ENCODE measurements at regions not wholly inside any gene's neighbourhood (a gene's known extent, or its start where the extent isn't known, plus 50 kb on each side); places are given as distances from the start of the nearest gene placed in this dataset.

- no peak overlapping the region for H3K9ac ChIP-seq (ENCODE audit: control insufficient read depth, extremely low read depth, insufficient read depth, low read length)
- no peak overlapping the region for H3K27ac ChIP-seq (ENCODE audit: control insufficient read depth, insufficient read depth, low read length)
- no peaks in the 10 kb centered on the region for H3K9me1 ChIP-seq (ENCODE audit: control insufficient read depth, extremely low read depth, insufficient read depth, low read length)
- no peak for TF ChIP-seq EZH2 (IDR thresholded peaks at IDR 0.05; ENCODE audit: low read length)
- TF ChIP-seq CTCF (optimal IDR thresholded peaks at IDR 0.05 in 1 of 3, IDR thresholded peaks at IDR 0.05 in 1 of 3, conservative IDR thresholded peaks at IDR 0.05 in 1 of 3; ENCODE audit: extremely low read depth in 1 of 3, insufficient read depth in 2 of 3, low read length in 3 of 3), result no peak
- no peaks in the 10 kb centered on the region for H3K4me1 ChIP-seq (ENCODE audit: control insufficient read depth, extremely low read depth, insufficient read depth, low read length)
- DNase-seq (ENCODE audit: low read depth, low spot score), result no peak
- dilution Hi-C loops (cut with MboI; ENCODE audit: extremely low pct_ligation_motif_present, low sequenced_read_pairs), result no loop called here
- H2AFZ ChIP-seq (ENCODE audit: control insufficient read depth, low read length), result no peak overlapping the region
- H3K9me3 ChIP-seq (ENCODE audit: control insufficient read depth, low read depth, low read length), result no peaks in the 10 kb centered on the region
- H3K79me2 ChIP-seq (ENCODE audit: control insufficient read depth, insufficient read depth, low read length), result no peaks in the 10 kb centered on the region
- H3K4me2 ChIP-seq (ENCODE audit: control insufficient read depth, extremely low read depth, insufficient read depth, low read depth, low read length), result no peak overlapping the region
- no peaks in the 10 kb centered on the region for H3K36me3 ChIP-seq (ENCODE audit: control insufficient read depth in 2 of 2, extremely low read depth in 1 of 2, insufficient read depth in 2 of 2, low read length in 2 of 2)
- no peak for FAIRE-seq
- H3K27me3 ChIP-seq (ENCODE audit: control insufficient read depth, extremely low read depth, insufficient read depth, low read length), result no peaks in the 10 kb centered on the region
- no peak overlapping the region for H3K4me3 ChIP-seq (ENCODE audit: control insufficient read depth in 2 of 3, extremely low read depth in 1 of 3, insufficient read depth in 2 of 3, low read depth in 1 of 3, low read length in 3 of 3)
- H4K20me1 ChIP-seq (ENCODE audit: control insufficient read depth, extremely low read depth, insufficient read depth, low read length), result no peaks in the 10 kb centered on the region
These were observed 284.9 kb downstream of the PAX3 start for GRCh38 chr2:222013889-222014288.

- Histone ChIP-seq H3K4me3 (ENCODE audit: control insufficient read depth in 2 of 3, extremely low read depth in 1 of 3, insufficient read depth in 2 of 3, low read depth in 1 of 3, low read length in 3 of 3) (no peak overlapping the region), H2AFZ (ENCODE audit: control insufficient read depth, low read length) (no peak overlapping the region), H3K79me2 (ENCODE audit: control insufficient read depth, insufficient read depth, low read length) (no peaks in the 10 kb centered on the region), H3K27me3 (ENCODE audit: control insufficient read depth, extremely low read depth, insufficient read depth, low read length) (no peaks in the 10 kb centered on the region), H3K9me3 (ENCODE audit: control insufficient read depth, low read depth, low read length) (no peaks in the 10 kb centered on the region), H3K36me3 (ENCODE audit: control insufficient read depth in 2 of 2, extremely low read depth in 1 of 2, insufficient read depth in 2 of 2, low read length in 2 of 2) (no peaks in the 10 kb centered on the region), H3K4me1 (ENCODE audit: control insufficient read depth, extremely low read depth, insufficient read depth, low read length) (peaks cover 14% of the 10 kb centered on the region), H3K9me1 (ENCODE audit: control insufficient read depth, extremely low read depth, insufficient read depth, low read length) (no peaks in the 10 kb centered on the region), H4K20me1 (ENCODE audit: control insufficient read depth, extremely low read depth, insufficient read depth, low read length) (no peaks in the 10 kb centered on the region), H3K4me2 (ENCODE audit: control insufficient read depth, extremely low read depth, insufficient read depth, low read depth, low read length) (no peak overlapping the region), H3K27ac (ENCODE audit: control insufficient read depth, insufficient read depth, low read length) (no peak overlapping the region), H3K9ac (ENCODE audit: control insufficient read depth, extremely low read depth, insufficient read depth, low read length) (no peak overlapping the region)
- TF ChIP-seq EZH2 (IDR thresholded peaks at IDR 0.05; ENCODE audit: low read length), result no peak
- TF ChIP-seq CTCF (optimal IDR thresholded peaks at IDR 0.05 in 1 of 3, IDR thresholded peaks at IDR 0.05 in 1 of 3, conservative IDR thresholded peaks at IDR 0.05 in 1 of 3; ENCODE audit: extremely low read depth in 1 of 3, insufficient read depth in 2 of 3, low read length in 3 of 3), result no peak
- DNase-seq (ENCODE audit: low read depth, low spot score) (peak; percentile 36), FAIRE-seq (peak; percentile 78)
- dilution Hi-C loops (cut with MboI; ENCODE audit: extremely low pct_ligation_motif_present, low sequenced_read_pairs), result no loop called here
These were observed 298.5 kb downstream of the PAX3 start for GRCh38 chr2:222000326-222000725.

Measured in keratinocyte (primary cell).